Loucy (cell line): ENCODE measurements at regions not wholly inside any gene's neighbourhood (a gene's known extent, or its start where the extent isn't known, plus 50 kb on each side); places are given as distances from the start of the nearest gene placed in this dataset.

Experiments used
- CTCF ChIP-seq: fragments of 200-600 bp; sonication (generic); conservative IDR thresholded peaks from 2 replicates; pipeline ENCODE4 v1.5.1; 2014; ENCODE audit warnings: mild to moderate bottlenecking, antibody characterized with exemption, low read length
- EZH2phosphoT487 ChIP-seq: fragments of 200-600 bp; IDR thresholded peaks from 2 replicates; pipeline ENCODE4 v1.6.1; 2018; ENCODE audit warnings: antibody characterized with exemption, mild to moderate bottlenecking, moderate library complexity, borderline replicate concordance

- TF ChIP-seq CTCF (no peak), EZH2phosphoT487 (no peak)
Measured at GRCh38 chr6:67683960-67684359, 951.1 kb upstream of the ADGRB3 start.
